Motor neuron (in vitro differentiated cells): ENCODE measurements at regions not wholly inside any gene's neighbourhood (a gene's known extent, or its start where the extent isn't known, plus 50 kb on each side); places are given as distances from the start of the nearest gene placed in this dataset.
"Not testable (repeated sequence)": the region's sequence is repeated elsewhere in the genome, so short reads cannot be mapped to it uniquely, and the experiment has no call there.

Source experiments
- ATAC-seq, 8 experiments: fragments of 200-7000 bp; cut with Tn5 transposase; replicated peaks in 6 of 8; 2 replicates each; pipeline ENCODE4 v1.8.0; 2021; ENCODE audit warnings: mild to moderate bottlenecking in 8 of 8, moderate library complexity in 8 of 8
- H3K27ac ChIP-seq, 2 donors: fragments of 250-450 bp; sonication (Bioruptor Pico); 2 replicates each; pipeline ENCODE4 v1.9.0; 2021; ENCODE audit warnings: antibody characterized with exemption in 2 of 2, mild to moderate bottlenecking in 2 of 2, moderate library complexity in 1 of 2
- H3K4me1 ChIP-seq, 2 donors: fragments of 250-450 bp; sonication (Bioruptor Pico); replicated peaks in 1 of 2; 2 replicates each; pipeline ENCODE4 v1.6.1; 2021; ENCODE audit warnings: antibody characterized with exemption in 2 of 2, mild to moderate bottlenecking in 2 of 2, moderate library complexity in 1 of 2
- H3K4me3 ChIP-seq, 5 donors: fragments of 250-450 bp; sonication (Bioruptor Pico); 2 replicates each; pipeline ENCODE4 v1.9.0; 2021; ENCODE audit warnings: antibody characterized with exemption in 5 of 5, mild to moderate bottlenecking in 5 of 5, moderate library complexity in 4 of 5
- WGBS, 10 experiments: fragments of 450-650 bp; shearing (Covaris generic); methylation state at CpG; one replicate each; pipeline ENCODE4 v1.0.0; 2022; 5-methylcytosine and 5-hydroxymethylcytosine counted together
- in situ Hi-C, 9 experiments: fragments of 400-800 bp; cut with MboI; loops; one replicate each; pipeline ENCODE4 v1.15.0; 2021; ENCODE audit warnings: low sequenced_read_pairs in 9 of 9, low pct_unique_long_range_greater_than_20kb in 2 of 9; ENCODE audit not compliant: unreplicated experiment in 9 of 9

GRCh38 chr20:54922636-54923035 lies 447.2 kb downstream of the DOK5 start:
- Histone ChIP-seq H3K4me1 (no peaks in the 10 kb centered on the region), H3K27ac (no peak overlapping the region), H3K4me3 (no peak overlapping the region)
- ATAC-seq = no peak
- in situ Hi-C loops = no loop called here
- 0 to 80% (median 64%) methylated on average over 1 to 4 of the region's 4 CpGs; no CpG with 5 or more reads in 1 of the 10 experiments for WGBS, 10 experiments

- Histone ChIP-seq H3K27ac (no peak overlapping the region), H3K4me3 (no peak overlapping the region), H3K4me1 (no peaks in the 10 kb centered on the region)
- WGBS, 10 experiments = 0 to 100% (median 0%) methylated on average over 1 of the region's 1 CpG; no CpG with 5 or more reads in 5 of the 10 experiments
- in situ Hi-C loops = no loop called here
- no peak for ATAC-seq
Measured at GRCh38 chr20:54922096-54922495, 446.7 kb downstream of the DOK5 start.

GRCh38 chr20:54920491-54920890 lies 445.1 kb downstream of the DOK5 start:
- Histone ChIP-seq H3K27ac (no peak overlapping the region), H3K4me1 (no peaks in the 10 kb centered on the region), H3K4me3 (no peak overlapping the region)
- WGBS, 10 experiments = 0 to 90% (median 64%) methylated on average over 1 to 4 of the region's 5 CpGs; no CpG with 5 or more reads in 4 of the 10 experiments
- in situ Hi-C loops = no loop called here
- ATAC-seq = no peak

GRCh38 chr20:54918993-54919392 lies 443.6 kb downstream of the DOK5 start:
- in situ Hi-C loops, H3K4me1 ChIP-seq, H3K27ac ChIP-seq, ATAC-seq, H3K4me3 ChIP-seq: not testable (repeated sequence)
- WGBS, 10 experiments = 0 to 100% (median 88%) methylated on average over 1 to 11 of the region's 19 CpGs; no CpG with 5 or more reads in 1 of the 10 experiments

- in situ Hi-C loops = no loop called here
Measured at GRCh38 chr20:54914995-54915394, 439.6 kb downstream of the DOK5 start.

GRCh38 chr20:54909702-54910101 lies 434.3 kb downstream of the DOK5 start:
- no peak overlapping the region for H3K4me3 ChIP-seq
- in situ Hi-C loops = no loop called here
- no peak overlapping the region for H3K27ac ChIP-seq
- no peaks in the 10 kb centered on the region for H3K4me1 ChIP-seq
- WGBS, 10 experiments = 0 to 100% (median 81%) methylated on average over 1 to 2 of the region's 2 CpGs
- no peak for ATAC-seq

More at GRCh38 chr20:54914995-54915394, 439.6 kb downstream of the DOK5 start:
- WGBS, 10 experiments = 0 to 100% (median 46%) methylated on average over 1 of the region's 1 CpG; no CpG with 5 or more reads in 2 of the 10 experiments
- Histone ChIP-seq H3K4me3 (no peak overlapping the region), H3K4me1 (no peaks in the 10 kb centered on the region), H3K27ac (no peak overlapping the region)
- no peak for ATAC-seq

- H3K4me1 ChIP-seq, in situ Hi-C loops, H3K4me3 ChIP-seq, ATAC-seq, H3K27ac ChIP-seq: not testable (repeated sequence)
- 0 to 86% (median 39%) methylated on average over 1 to 2 of the region's 6 CpGs; no CpG with 5 or more reads in 6 of the 10 experiments for WGBS, 10 experiments
Measured at GRCh38 chr20:54906134-54906533, 430.7 kb downstream of the DOK5 start.

DNA sequence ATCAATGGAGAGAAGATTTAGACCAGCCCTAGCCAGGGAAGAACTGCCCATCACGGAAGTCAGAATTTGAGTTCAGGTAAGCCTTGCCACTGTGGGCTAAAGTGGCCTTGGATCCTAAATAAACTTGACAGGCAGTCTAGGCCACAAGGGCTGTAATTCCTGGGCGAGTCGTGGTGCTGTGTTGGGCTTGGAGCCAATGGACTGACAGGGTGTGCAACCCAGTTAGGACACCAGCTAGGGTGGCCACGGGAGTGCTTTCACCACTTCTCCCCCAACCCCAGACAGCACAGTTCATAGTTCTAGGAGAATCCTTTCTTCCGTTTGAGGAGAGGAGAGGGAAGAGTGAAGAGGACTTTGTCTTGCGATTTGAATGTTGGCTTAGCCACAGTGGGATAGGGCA lies 422.4 kb downstream of the DOK5 start:
- 34 to 100% (median 77%) methylated on average over 1 to 3 of the region's 6 CpGs; no CpG with 5 or more reads in 4 of the 10 experiments for whole genome bisulfite sequencing, 10 experiments
- no peaks in the 10 kb centered on the region for H3K4me1 ChIP-seq
- H3K4me3 ChIP-seq = no peak overlapping the region
- in situ Hi-C loops = no loop called here
- no peak overlapping the region for H3K27ac ChIP-seq
- ATAC-seq = no peak

DNA sequence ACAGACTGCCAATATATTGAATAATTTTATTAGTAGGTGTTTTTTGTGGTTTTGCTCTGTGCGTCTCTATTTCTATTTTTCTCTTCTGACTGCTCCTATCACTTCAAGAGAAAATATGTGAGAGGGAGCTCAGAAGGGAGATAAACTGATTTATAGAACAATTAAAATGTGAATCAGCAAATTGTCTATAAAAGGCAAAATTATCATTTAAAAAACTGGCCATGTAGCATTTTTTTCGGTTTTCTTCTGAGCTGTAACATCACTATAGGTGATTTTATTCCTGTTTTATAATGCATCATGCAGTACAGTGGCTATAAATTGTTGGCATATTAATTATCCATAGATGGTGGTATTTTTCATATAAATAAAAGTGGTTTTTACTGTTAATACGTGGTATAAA lies 416.5 kb downstream of the DOK5 start:
- no peak for ATAC-seq

DNA sequence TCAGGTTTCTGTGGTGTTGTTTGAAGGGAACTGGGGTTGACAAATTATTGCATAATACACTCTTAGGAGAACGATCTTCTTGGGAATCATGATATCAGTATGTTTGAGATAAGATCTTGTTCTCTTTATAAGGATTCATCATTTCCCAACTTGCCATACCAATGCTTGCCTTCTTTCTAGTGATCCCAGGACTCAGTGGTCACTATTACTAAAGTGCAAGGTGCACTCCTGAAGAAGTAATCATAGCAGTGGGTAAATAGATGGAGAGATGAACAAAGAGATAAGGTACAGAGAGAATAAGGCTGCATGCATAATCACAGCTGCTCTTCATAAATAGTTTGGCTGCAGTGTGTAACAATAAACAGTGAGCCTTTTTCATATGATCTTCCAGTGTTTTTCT lies 404.0 kb downstream of the DOK5 start:
- Histone ChIP-seq H3K27ac (no peak overlapping the region), H3K4me1 (no peaks in the 10 kb centered on the region), H3K4me3 (no peak overlapping the region)
- WGBS, 10 experiments = 10 to 100% (median 37%) methylated on average over 1 of the region's 1 CpG; no CpG with 5 or more reads in 2 of the 10 experiments
- ATAC-seq = no peak
- in situ Hi-C loops = no loop called here

More for the DNA sequence above, 416.5 kb downstream of the DOK5 start:
- no peaks in the 10 kb centered on the region for H3K4me1 ChIP-seq
- no peak overlapping the region for H3K4me3 ChIP-seq
- no peak overlapping the region for H3K27ac ChIP-seq
- in situ Hi-C loops = no loop called here
- 0 to 92% (median 61%) methylated on average over 1 to 3 of the region's 3 CpGs for WGBS, 10 experiments

- H3K27ac ChIP-seq = no peak overlapping the region
- no peak overlapping the region for H3K4me3 ChIP-seq
- H3K4me1 ChIP-seq = no peaks in the 10 kb centered on the region
- in situ Hi-C loops = no loop called here
- ATAC-seq = no peak
- WGBS, 10 experiments = 0 to 100% (median 72%) methylated on average over 1 to 3 of the region's 3 CpGs; no CpG with 5 or more reads in 1 of the 10 experiments
Measured at GRCh38 chr20:54875307-54875706, 399.9 kb downstream of the DOK5 start.

DNA sequence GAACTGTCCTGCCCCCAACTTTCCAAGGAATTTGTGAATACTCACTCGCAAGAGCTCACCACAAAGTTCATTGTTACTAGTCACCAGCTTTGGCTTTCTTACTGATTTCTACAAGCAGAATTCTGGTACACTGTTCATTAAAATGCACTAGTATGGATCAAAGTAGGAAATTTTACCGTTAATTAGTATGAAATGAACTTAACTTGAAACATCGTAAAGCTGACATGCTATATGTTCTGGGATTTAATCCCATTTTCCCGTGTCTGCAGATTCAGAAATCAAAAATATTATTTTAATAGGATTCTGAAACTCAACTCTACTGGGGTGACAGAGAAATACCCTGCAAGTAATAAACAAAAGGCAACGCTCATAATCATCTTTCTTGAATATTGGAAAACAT lies 399.3 kb downstream of the DOK5 start:
- WGBS, 10 experiments = 22 to 98% (median 68%) methylated on average over 2 to 5 of the region's 5 CpGs

DNA sequence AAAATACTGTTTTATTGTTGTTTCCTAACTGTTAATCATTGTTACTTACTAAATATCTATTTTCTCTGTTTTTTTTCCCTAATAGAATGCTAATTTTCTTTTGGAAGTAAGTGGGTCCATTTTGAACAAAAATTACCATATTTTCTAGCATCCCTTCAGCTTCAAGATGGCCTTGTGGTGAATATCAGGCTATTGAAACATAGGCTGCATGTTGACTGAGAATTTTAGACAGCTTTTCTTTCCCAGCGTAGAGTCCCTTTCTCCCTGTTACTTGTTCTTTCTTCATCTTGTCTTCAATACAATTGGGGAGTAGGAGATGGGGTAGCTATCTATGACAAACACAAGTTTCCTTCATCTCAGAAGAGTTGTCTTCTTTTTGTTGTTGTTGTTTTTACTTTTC lies 397.0 kb downstream of the DOK5 start:
- Histone ChIP-seq H3K27ac (no peak overlapping the region), H3K4me3 (no peak overlapping the region), H3K4me1 (no peaks in the 10 kb centered on the region)
- WGBS, 10 experiments = 0 to 100% (median 71%) methylated on average over 1 of the region's 1 CpG
- ATAC-seq = no peak
- in situ Hi-C loops = no loop called here

More for the DNA sequence above, 399.3 kb downstream of the DOK5 start:
- in situ Hi-C loops = no loop called here
- Histone ChIP-seq H3K27ac (no peak overlapping the region), H3K4me3 (no peak overlapping the region), H3K4me1 (no peaks in the 10 kb centered on the region)
- ATAC-seq = no peak

DNA sequence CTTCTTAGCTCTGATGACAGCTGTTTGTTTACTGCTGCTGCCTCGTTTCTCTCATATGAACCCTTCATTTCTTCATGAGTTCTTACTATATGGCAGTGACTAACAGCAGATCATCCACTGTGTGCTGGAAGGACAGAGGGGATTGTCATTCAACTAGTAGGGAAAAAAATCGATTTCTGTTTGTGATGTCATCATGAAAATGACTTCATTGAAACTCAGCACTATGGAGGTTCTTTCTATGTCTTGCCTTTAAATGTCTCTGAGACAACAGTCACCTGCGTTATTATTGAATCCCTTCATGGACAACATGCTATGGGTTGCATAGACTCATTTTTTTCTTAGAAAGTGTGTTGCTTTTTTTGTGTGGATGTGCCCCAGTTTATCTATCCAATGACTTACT lies 394.4 kb downstream of the DOK5 start:
- 0 to 94% (median 19%) methylated on average over 2 to 3 of the region's 3 CpGs; no CpG with 5 or more reads in 3 of the 10 experiments for WGBS, 10 experiments
- in situ Hi-C loops = no loop called here

More for the DNA sequence above, 394.4 kb downstream of the DOK5 start:
- Histone ChIP-seq H3K4me1 (no peaks in the 10 kb centered on the region), H3K4me3 (no peak overlapping the region), H3K27ac (no peak overlapping the region)
- no peak for ATAC-seq
